H1 (cell line): ENCODE measurements at regions not wholly inside any gene's neighbourhood (a gene's known extent, or its start where the extent isn't known, plus 50 kb on each side); places are given as distances from the start of the nearest gene placed in this dataset. TPM values are rescaled to one million over a fixed set of nuclear protein-coding genes. Genes with fewer than 3 reads are reported as not detected.

Experiments used
- microRNA counts: library from miRNA; unstranded; fragments of <30 nt; microRNA quantifications from one replicate; lab custom pipeline; 2015
- microRNA-seq, 2 experiments: library from miRNA; unstranded; fragments of <30 nt; microRNA quantifications; one replicate each; pipeline versions ENCODE4 to v1.2.0, GENCODE V29; 2016 to 2020; ENCODE audit warnings: borderline microRNAs expressed in 2 of 2, borderline number of aligned reads in 2 of 2, borderline replicate concordance in 1 of 2
- small RNA-seq: library from polyadenylated mRNA; stranded (forward); fragments of <200 nt; extraction: miRNeasy Mini kit (QIAGEN cat#:217004); gene quantifications from one replicate; pipeline ENCODE3, GENCODE V24; 2013; ENCODE audit not compliant: insufficient read depth

MicroRNA genes in the stretch of these regions (microRNA counts, 767-probe panel; counts per million panel counts)
- 8,359 counts per million, percentile 97 among the panel's probes with 10 or more counts for microRNA hsa-miR-205-5p (lab: Ali Mortazavi, UCI)

Small RNA genes in the stretch of these regions (microRNA-seq; reads per million reads assigned to microRNA genes)
- gene MIR205 = 339 to 468 reads per million in 2 experiments

Small RNA genes in the stretch of these regions (small RNA-seq; reads per million reads assigned to genes)
- gene AC104465.1 = not detected
